ENCODE measurements at regions not wholly inside any gene's neighbourhood (a gene's known extent, or its start where the extent isn't known, plus 50 kb on each side); places are given as distances from the start of the nearest gene placed in this dataset.
"Not testable (repeated sequence)": the region's sequence is repeated elsewhere in the genome, so short reads cannot be mapped to it uniquely, and the experiment has no call there.

- DNase-seq (ENCODE audit: low read depth), result no peak
These were observed 82.2 kb upstream of the HABP2 start for GRCh38 chr10:113470372-113471240.

- DNase-seq (ENCODE audit: low read depth), result no peak
These were observed 81.4 kb upstream of the HABP2 start for GRCh38 chr10:113471241-113471996.

GRCh38 chr10:113473011-113473410 is 79.8 kb upstream of the HABP2 start:
- DNase-seq (ENCODE audit: low read depth), result no peak

DNA sequence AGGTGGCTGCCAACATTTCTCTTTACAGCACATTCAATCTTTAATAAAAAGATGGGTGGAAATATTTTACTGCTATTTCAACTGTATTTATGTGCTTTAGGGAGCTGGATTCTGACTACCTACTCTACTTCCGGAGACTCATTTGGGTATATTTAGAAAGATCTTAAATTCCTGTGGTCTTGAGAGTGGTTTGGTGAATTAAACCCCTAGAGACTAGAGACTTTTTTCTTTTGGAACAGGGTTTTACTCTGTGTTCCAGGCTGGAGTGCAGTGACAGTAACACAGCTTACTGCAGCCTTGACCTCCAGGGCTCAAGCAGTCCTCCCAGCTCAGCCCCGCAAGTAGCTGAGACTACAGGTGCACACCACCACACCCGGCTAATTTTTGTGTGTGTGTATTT is 79.0 kb upstream of the HABP2 start:
- DNase-seq (ENCODE audit: low read depth), result peak; percentile 2

GRCh38 chr10:113474752-113475151 is 78.1 kb upstream of the HABP2 start:
- no peak for DNase-seq (ENCODE audit: low read depth)

DNA sequence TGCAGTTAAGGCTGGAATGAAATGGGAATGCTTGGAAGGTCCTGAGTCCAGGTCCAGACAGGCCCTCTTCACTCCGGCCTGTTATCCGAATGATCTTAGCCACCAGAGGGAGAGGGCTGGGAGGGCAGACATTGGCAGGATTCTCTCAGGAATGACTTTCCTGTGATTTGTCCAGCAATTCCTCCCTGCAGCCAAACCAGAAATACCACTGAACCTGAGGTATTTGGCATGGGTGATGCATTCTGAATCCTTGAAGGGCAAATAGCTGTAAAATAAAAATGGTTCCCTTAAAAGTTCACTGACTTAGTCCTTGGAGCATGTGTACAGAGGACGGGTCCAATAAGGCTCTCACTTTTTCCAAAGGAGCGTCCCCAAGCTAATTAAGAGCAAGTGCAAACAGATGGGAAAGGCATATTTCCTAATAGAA is 77.5 kb upstream of the HABP2 start:
- DNase-seq (ENCODE audit: low read depth), result peak; percentile 24

DNA sequence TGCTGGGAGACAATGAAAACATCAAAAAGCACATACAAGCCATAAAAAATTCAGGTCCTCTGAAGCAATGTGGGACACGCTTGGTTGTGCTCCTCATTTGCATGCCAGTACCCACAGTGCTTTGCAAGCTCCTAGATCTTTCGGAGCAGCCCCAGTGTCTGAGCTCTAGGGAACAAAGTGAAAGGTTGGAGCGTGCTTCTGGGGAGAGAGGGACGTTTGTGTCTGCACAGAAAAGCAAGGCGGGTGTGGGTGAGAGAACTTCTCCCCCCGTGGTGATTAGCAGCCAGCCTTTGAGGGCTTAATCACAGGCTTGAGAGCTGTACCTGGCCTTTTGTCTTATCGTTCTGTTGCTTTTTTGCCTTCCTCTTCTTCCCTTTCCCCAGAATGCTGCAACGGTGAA is 76.7 kb upstream of the HABP2 start:
- no peak for DNase-seq (ENCODE audit: low read depth)

GRCh38 chr10:113476673-113477072 is 76.2 kb upstream of the HABP2 start:
- DNase-seq (ENCODE audit: low read depth), result no peak

- DNase-seq (ENCODE audit: low read depth), result no peak
These were observed 75.4 kb upstream of the HABP2 start for GRCh38 chr10:113477451-113477850.

DNA sequence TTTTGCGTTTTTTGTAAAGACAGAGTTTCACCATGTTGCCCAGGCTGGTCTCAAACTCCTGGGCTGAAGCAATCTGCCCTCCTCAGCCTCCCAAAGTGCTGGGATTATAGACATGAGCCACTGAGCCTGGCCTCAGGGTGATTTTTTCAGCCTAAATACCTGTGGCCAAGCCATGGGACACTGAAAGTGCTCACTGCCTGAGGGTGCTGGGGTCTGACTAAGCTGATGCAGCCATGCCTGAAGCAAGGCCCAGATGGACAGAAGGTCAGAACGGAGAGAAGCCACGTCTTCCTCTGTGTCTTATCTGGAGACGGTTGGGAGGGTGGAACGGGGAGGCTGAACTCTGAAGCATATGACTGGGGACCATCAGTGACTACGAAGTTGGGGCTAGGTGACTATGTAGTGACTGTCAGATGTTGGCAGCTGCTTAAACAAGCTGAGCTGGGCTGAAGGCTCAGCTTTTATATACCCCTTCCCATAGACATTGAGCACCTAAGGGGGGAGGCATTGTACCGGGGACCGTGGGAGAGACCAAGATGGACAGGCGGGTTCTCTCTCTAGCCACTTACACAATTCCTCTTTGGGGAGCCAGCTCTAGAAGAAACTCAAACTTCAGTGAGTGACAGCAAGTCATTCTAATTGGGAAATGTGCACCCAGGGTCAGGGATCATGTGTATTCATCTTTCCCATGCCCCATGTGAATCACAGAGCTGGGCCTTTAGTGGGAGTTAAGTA is 73.3 kb upstream of the HABP2 start:
- no peak for DNase-seq (ENCODE audit: low read depth)

DNA sequence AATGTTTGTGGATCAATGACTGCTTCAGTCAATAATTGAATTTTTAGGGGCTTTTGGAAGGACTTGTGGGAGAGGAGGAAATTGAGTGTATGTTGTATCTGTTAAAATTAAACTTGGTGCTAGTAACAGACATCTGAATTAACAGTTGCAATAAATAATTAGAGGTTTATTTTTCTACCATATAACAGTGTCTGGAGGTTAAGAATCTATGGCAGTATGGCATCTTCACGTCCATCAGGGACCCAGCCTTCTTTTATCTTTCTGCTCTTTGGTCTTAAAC is 72.8 kb upstream of the HABP2 start:
- DNase-seq (ENCODE audit: low read depth), result no peak

- DNase-seq (ENCODE audit: low read depth), result no peak
These were observed 71.9 kb upstream of the HABP2 start for GRCh38 chr10:113480851-113481502.

DNA sequence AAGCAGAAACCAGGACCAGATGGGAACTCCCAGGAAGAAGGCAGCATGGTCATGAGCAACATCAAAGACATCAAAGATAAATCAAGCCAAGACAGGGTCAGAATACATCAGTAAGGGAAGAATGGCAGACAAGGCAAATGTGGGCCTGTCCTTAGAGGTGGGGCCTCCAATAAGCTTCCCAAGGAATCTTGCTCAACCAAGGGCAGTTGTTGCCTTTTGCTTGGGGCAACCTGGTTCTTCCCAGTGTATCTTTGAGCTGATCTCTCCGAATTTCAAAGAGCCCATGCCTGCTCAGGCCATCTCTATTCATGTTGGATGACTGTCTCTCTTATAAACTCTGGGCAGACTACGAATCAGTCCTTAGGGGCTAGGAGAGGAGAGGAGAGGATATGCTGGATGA is 68.4 kb upstream of the HABP2 start:
- DNase-seq (ENCODE audit: low read depth), result no peak

- no peak for DNase-seq (ENCODE audit: low read depth)
These were observed 67.1 kb upstream of the HABP2 start for GRCh38 chr10:113485736-113486135.

- no peak for DNase-seq (ENCODE audit: low read depth)
These were observed 66.3 kb upstream of the HABP2 start for GRCh38 chr10:113486531-113486930.

GRCh38 chr10:113487154-113487553 is 65.7 kb upstream of the HABP2 start:
- DNase-seq (ENCODE audit: low read depth), result no peak

DNA sequence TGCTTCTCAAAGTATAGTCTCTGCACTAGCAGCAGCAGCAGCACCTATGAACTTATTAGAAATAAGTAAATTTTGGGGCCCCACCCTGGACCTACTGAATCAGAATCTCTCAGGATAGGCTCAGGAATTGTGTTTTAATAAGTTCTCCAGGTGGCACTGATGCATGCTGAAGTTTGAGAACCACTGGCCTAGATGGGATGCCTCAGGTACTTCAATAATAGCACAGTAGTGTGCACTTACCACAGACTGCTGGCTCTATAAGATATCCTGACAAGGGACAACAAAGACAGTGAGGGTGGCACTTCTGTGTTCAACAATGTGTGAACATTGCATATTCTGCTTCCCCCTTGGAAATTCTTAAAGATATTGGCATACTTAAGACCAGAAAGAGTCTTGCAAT is 64.7 kb upstream of the HABP2 start:
- DNase-seq (ENCODE audit: low read depth), result no peak

- DNase-seq (ENCODE audit: low read depth), result not testable (repeated sequence)
These were observed 63.3 kb upstream of the HABP2 start for GRCh38 chr10:113489522-113489921.

DNA sequence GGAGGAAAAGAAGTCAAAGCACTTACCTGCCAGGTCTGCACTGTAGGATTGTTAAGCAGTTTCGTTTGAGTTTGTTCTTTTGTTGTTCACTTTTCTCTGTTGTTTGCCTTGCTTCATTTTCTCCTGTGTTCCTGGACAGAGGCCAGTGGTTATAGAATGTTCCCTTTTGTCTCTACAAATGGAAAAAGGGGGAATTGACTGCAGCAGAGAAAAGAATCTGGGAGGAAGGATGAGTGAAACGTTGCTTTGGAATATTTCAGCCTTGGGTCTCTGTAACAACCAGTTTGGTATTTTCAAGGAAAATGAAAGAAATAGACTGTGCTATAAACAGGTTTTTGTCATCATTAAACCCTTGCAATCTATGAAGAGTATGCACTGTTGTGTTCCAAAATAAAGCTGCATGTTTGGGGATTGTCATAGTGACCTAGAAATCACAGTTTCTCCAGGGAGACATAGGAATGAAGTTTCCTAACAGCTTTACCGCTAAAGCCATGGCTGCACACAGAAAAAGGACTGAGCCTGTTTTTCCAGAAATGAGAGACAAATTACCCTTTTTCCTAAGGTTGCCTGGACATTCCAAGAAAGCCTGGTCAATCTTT is 60.8 kb upstream of the HABP2 start:
- no peak for DNase-seq (ENCODE audit: low read depth)

DNA sequence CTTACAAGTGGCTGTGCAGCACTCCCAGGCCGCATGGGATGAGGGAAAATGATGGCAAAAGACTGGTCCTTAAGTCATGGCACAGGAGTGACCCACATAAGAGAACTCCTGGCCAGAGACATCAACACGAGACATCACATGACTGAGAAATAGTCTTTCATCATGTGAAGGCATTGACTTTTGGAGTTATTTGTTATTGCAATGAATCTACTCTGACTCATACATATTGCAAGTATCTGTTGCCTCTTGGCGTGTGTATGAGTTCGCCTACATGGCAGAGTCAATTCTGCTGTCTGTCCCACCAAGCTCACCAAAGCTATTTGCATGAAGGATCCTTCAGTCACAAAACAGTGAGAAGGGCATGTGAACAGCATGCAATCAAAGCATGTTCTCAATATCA is 59.7 kb upstream of the HABP2 start:
- DNase-seq (ENCODE audit: low read depth), result peak; percentile 39

- peak; percentile 2 for DNase-seq (ENCODE audit: low read depth)
These were observed 59.0 kb upstream of the HABP2 start for GRCh38 chr10:113493882-113494301.

GRCh38 chr10:113494761-113495160 is 58.1 kb upstream of the HABP2 start:
- no peak for DNase-seq (ENCODE audit: low read depth)
